Neural cell (in vitro differentiated cells): ENCODE measurements at regions not wholly inside any gene's neighbourhood (a gene's known extent, or its start where the extent isn't known, plus 50 kb on each side); places are given as distances from the start of the nearest gene placed in this dataset.

Experiments used
- H2AFZ ChIP-seq: fragments of 200-600, 300-800 bp; sonication (generic), shearing (Covaris generic); 2 replicates; pipeline ENCODE4 v1.6.0; 2014; ENCODE audit warnings: low read depth, mild to moderate bottlenecking, antibody characterized with exemption, low read length, moderate library complexity
- H3F3A ChIP-seq: fragments of 200-600 bp; shearing (Covaris generic); 2 replicates; pipeline ENCODE4 v1.6.1; 2016; ENCODE audit warnings: mild to moderate bottlenecking, moderate library complexity, mixed read lengths, antibody characterized with exemption, low read length; ENCODE audit not compliant: insufficient read depth, poor library complexity, severe bottlenecking
- H3K27ac ChIP-seq: fragments of 200-600, 300-800 bp; sonication (generic), shearing (Covaris generic); 2 replicates; pipeline ENCODE4 v1.5.1; 2014; ENCODE audit warnings: mild to moderate bottlenecking, low read length, moderate library complexity
- H3K27me3 ChIP-seq: fragments of 300-800, 200-600 bp; sonication (generic), shearing (Covaris generic); 2 replicates; pipeline ENCODE4 v1.6.0; 2014; ENCODE audit warnings: mild to moderate bottlenecking, low read depth, low read length, moderate library complexity; ENCODE audit not compliant: insufficient read depth
- H3K36me3 ChIP-seq: fragments of 300-800, 200-600 bp; sonication (generic), shearing (Covaris generic); 2 replicates; pipeline ENCODE4 v1.5.1; 2014; ENCODE audit warnings: mild to moderate bottlenecking, antibody characterized with exemption, low read length, moderate library complexity; ENCODE audit not compliant: insufficient read depth
- H3K4me2 ChIP-seq: fragments of 300-800, 200-600 bp; sonication (generic), shearing (Covaris generic); 2 replicates; pipeline ENCODE4 v1.6.0; 2014; ENCODE audit warnings: mild to moderate bottlenecking, low read length
- H3K4me3 ChIP-seq: fragments of 300-800, 200-600 bp; sonication (generic), shearing (Covaris generic); 2 replicates; pipeline ENCODE4 v1.5.1; 2014; ENCODE audit warnings: mild to moderate bottlenecking, low read length, moderate library complexity
- H3K79me2 ChIP-seq: fragments of 200-600 bp; shearing (Covaris generic); replicated peaks from 2 replicates; pipeline ENCODE4 v1.6.0; 2014; ENCODE audit warnings: mild to moderate bottlenecking, low read length, moderate library complexity; ENCODE audit not compliant: insufficient read depth
- H3K9ac ChIP-seq: fragments of 300-800, 200-600 bp; sonication (generic), shearing (Covaris generic); 2 replicates; pipeline ENCODE4 v1.6.1; 2016; ENCODE audit warnings: mild to moderate bottlenecking, low read length, mixed read lengths
- H3K9me2 ChIP-seq: fragments of 200-600 bp; shearing (Covaris generic); 2 replicates; pipeline ENCODE4 v1.6.1; 2016; ENCODE audit warnings: mild to moderate bottlenecking, low read length, mixed read lengths; ENCODE audit not compliant: insufficient read depth
- H3K9me3 ChIP-seq: fragments of 200-600, 300-800 bp; sonication (generic), shearing (Covaris generic); 2 replicates; pipeline ENCODE4 v1.6.1; 2016; ENCODE audit warnings: mild to moderate bottlenecking, mixed run types, low read length, moderate library complexity, mixed read lengths
- H4K20me1 ChIP-seq: fragments of 200-600 bp; shearing (Covaris generic); 2 replicates; pipeline ENCODE4 v1.6.1; 2016; ENCODE audit warnings: mild to moderate bottlenecking, mixed run types; ENCODE audit not compliant: insufficient read depth
- EP300 ChIP-seq: fragments of 450-650 bp; conservative IDR thresholded peaks from 2 replicates; pipeline ENCODE4 v1.6.1; 2014; ENCODE audit warnings: antibody characterized with exemption, mild to moderate bottlenecking, moderate library complexity; ENCODE audit not compliant: poor library complexity, severe bottlenecking
- EZH2 ChIP-seq: fragments of 200-600, 300-800 bp; shearing (Covaris generic), sonication (generic); IDR thresholded peaks from 2 replicates; pipeline ENCODE4 v1.6.1; 2014; ENCODE audit warnings: antibody characterized with exemption, low read length, borderline replicate concordance, mild to moderate bottlenecking; ENCODE audit not compliant: insufficient read depth, poor library complexity, severe bottlenecking
- MXI1 ChIP-seq: fragments of 450-650 bp; conservative IDR thresholded peaks from 2 replicates; pipeline ENCODE4 v1.6.1; 2014; ENCODE audit warnings: antibody characterized with exemption, mild to moderate bottlenecking; ENCODE audit not compliant: poor library complexity, severe bottlenecking
- POLR2AphosphoS5 ChIP-seq: IDR thresholded peaks from 2 replicates; pipeline ENCODE4 v1.6.1; 2012
- RAD21 ChIP-seq: fragments of 450-650 bp; conservative IDR thresholded peaks from 2 replicates; pipeline ENCODE4 v1.6.1; 2014; ENCODE audit warnings: antibody characterized with exemption, mild to moderate bottlenecking, moderate library complexity
- SMC3 ChIP-seq: fragments of 450-650 bp; conservative IDR thresholded peaks from 2 replicates; pipeline ENCODE4 v1.6.1; 2014; ENCODE audit warnings: antibody characterized with exemption, mild to moderate bottlenecking, moderate library complexity; ENCODE audit not compliant: poor library complexity
- TAF1 ChIP-seq: IDR thresholded peaks from 2 replicates; pipeline ENCODE4 v1.6.1; 2012; ENCODE audit warnings: low read depth
- TF ChIP-seq, protein P1 (sequence below): fragments of 450-650 bp; IDR thresholded peaks from 2 replicates; pipeline ENCODE4 v1.5.1; 2014; ENCODE audit warnings: antibody characterized with exemption, mild to moderate bottlenecking, moderate library complexity; ENCODE audit not compliant: poor library complexity, severe bottlenecking
- TF ChIP-seq, protein P2 (sequence below): IDR thresholded peaks from 2 replicates; pipeline ENCODE4 v1.6.1; 2012; ENCODE audit warnings: borderline replicate concordance

DNA sequence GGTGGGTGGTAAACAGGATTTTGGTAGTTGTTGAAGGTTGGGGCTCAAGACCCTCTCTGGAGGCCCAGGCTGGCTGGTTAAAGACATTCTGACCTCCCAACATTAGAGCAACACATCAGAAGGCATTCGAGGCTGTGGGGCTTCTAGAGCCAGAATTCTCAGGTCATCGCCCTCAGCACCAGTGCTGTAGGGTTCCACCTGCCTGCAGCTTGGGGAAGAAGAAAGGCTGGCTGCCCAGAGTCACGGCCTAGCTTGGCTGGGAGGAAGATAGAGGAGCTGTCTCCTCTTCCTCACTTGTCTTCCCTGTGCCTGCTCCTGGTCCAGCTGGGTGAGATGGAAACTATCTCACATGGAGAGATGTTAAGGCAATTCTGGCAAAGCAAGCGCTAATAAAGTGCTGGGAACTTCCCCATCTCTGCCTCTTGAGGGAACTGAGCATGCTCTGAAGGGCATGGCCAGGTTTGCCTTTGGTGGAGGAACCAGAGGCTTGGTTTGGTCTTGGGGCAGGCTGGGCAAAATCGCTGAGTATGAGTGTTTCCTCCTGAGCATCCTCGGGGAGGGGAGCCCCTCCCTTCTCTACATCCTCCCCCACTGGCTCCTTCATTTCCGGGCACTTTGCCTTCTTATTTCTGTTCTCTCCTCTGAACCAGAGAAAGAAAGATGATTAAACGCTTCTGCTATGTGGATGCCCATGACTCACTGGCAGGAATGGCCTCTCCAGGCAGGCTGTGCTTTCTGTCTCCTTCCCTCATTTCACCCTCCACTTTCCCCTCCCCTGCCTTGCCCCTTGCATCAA is 509.0 kb upstream of the PODXL start:
- no peaks in the 10 kb centered on the region for H3K27me3 ChIP-seq
- H2AFZ ChIP-seq, result no peak overlapping the region
- no peaks in the 10 kb centered on the region for H4K20me1 ChIP-seq
- no peak overlapping the region for H3K4me3 ChIP-seq
- no peaks in the 10 kb centered on the region for H3K36me3 ChIP-seq
- no peaks in the 10 kb centered on the region for H3F3A ChIP-seq
- H3K79me2 ChIP-seq, result no peaks in the 10 kb centered on the region
- no peak for TF ChIP-seq EP300
- no peak for TF ChIP-seq TAF1
- TF ChIP-seq MXI1, result no peak
- TF ChIP-seq, protein P1, sequence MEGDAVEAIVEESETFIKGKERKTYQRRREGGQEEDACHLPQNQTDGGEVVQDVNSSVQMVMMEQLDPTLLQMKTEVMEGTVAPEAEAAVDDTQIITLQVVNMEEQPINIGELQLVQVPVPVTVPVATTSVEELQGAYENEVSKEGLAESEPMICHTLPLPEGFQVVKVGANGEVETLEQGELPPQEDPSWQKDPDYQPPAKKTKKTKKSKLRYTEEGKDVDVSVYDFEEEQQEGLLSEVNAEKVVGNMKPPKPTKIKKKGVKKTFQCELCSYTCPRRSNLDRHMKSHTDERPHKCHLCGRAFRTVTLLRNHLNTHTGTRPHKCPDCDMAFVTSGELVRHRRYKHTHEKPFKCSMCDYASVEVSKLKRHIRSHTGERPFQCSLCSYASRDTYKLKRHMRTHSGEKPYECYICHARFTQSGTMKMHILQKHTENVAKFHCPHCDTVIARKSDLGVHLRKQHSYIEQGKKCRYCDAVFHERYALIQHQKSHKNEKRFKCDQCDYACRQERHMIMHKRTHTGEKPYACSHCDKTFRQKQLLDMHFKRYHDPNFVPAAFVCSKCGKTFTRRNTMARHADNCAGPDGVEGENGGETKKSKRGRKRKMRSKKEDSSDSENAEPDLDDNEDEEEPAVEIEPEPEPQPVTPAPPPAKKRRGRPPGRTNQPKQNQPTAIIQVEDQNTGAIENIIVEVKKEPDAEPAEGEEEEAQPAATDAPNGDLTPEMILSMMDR, result no peak
- no peak for TF ChIP-seq RAD21
- TF ChIP-seq POLR2AphosphoS5, result no peak
- no peak for TF ChIP-seq SMC3
- TF ChIP-seq EZH2, result no peak
- TF ChIP-seq, protein P2, sequence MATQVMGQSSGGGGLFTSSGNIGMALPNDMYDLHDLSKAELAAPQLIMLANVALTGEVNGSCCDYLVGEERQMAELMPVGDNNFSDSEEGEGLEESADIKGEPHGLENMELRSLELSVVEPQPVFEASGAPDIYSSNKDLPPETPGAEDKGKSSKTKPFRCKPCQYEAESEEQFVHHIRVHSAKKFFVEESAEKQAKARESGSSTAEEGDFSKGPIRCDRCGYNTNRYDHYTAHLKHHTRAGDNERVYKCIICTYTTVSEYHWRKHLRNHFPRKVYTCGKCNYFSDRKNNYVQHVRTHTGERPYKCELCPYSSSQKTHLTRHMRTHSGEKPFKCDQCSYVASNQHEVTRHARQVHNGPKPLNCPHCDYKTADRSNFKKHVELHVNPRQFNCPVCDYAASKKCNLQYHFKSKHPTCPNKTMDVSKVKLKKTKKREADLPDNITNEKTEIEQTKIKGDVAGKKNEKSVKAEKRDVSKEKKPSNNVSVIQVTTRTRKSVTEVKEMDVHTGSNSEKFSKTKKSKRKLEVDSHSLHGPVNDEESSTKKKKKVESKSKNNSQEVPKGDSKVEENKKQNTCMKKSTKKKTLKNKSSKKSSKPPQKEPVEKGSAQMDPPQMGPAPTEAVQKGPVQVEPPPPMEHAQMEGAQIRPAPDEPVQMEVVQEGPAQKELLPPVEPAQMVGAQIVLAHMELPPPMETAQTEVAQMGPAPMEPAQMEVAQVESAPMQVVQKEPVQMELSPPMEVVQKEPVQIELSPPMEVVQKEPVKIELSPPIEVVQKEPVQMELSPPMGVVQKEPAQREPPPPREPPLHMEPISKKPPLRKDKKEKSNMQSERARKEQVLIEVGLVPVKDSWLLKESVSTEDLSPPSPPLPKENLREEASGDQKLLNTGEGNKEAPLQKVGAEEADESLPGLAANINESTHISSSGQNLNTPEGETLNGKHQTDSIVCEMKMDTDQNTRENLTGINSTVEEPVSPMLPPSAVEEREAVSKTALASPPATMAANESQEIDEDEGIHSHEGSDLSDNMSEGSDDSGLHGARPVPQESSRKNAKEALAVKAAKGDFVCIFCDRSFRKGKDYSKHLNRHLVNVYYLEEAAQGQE, result no peak
- no peak overlapping the region for H3K27ac ChIP-seq
- no peaks in the 10 kb centered on the region for H3K9me3 ChIP-seq
- H3K4me2 ChIP-seq, result no peak overlapping the region
- no peak overlapping the region for H3K9ac ChIP-seq
- H3K9me2 ChIP-seq, result no peaks in the 10 kb centered on the region

DNA sequence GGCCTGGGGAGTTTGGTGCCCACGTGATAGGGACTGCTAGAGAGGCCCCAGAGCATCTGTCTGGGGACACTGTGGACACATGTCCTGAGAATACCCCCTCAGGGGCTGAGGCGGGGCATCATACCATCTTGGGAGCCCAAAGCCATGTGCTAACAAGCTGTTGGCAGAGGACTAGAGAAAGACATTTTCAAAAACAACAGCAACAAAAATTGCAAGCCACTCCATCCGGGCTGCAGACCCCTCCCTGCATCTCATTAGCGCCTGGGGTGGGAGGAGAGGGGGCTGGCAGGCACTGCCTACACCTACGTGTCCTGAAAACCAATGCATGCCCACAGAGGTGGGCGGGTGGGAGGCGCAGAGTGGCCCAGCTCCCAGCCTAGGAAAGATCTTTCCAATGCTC is 507.4 kb upstream of the PODXL start:
- no peaks in the 10 kb centered on the region for H3K36me3 ChIP-seq
- no peaks in the 10 kb centered on the region for H4K20me1 ChIP-seq
- H3K4me2 ChIP-seq, result no peak overlapping the region
- H3F3A ChIP-seq, result no peaks in the 10 kb centered on the region
- no peaks in the 10 kb centered on the region for H3K9me3 ChIP-seq
- no peaks in the 10 kb centered on the region for H3K27me3 ChIP-seq
- no peak overlapping the region for H3K4me3 ChIP-seq
- H3K27ac ChIP-seq, result no peak overlapping the region
- H3K9me2 ChIP-seq, result no peaks in the 10 kb centered on the region
- TF ChIP-seq SMC3, result no peak
- no peak for TF ChIP-seq TAF1
- no peak for TF ChIP-seq EZH2
- TF ChIP-seq RAD21, result no peak
- TF ChIP-seq POLR2AphosphoS5, result no peak
- TF ChIP-seq, protein P1, result no peak
- TF ChIP-seq, protein P2, result no peak
- no peak overlapping the region for H2AFZ ChIP-seq
- no peaks in the 10 kb centered on the region for H3K79me2 ChIP-seq
- H3K9ac ChIP-seq, result no peak overlapping the region
